ENCODE measurements at regions not wholly inside any gene's neighbourhood (a gene's known extent, or its start where the extent isn't known, plus 50 kb on each side); places are given as distances from the start of the nearest gene placed in this dataset.

- H3K4ac ChIP-seq (ENCODE audit: low read depth, low read length) = no peak overlapping the region
- H3K23ac ChIP-seq (ENCODE audit: insufficient read length, low read depth, low read length) = no peak overlapping the region
- H3K18ac ChIP-seq (ENCODE audit: insufficient read length, low read depth, low read length) = no peak overlapping the region
- H3K4me1 ChIP-seq (ENCODE audit: insufficient read depth, low read length) = no peaks in the 10 kb centered on the region
- H2BK20ac ChIP-seq (ENCODE audit: low read depth, low read length, poor library complexity, severe bottlenecking) = no peak overlapping the region
- no peak overlapping the region for H3K4me2 ChIP-seq (ENCODE audit: insufficient read depth, insufficient read length, low read length)
- no peak overlapping the region for H2BK120ac ChIP-seq (ENCODE audit: low read depth, low read length, poor library complexity, severe bottlenecking)
- WGBS (ENCODE audit: extremely low coverage, insufficient read length, low lambda C conversion rate) = no CpG with 5 or more reads among the region's 5 CpGs
- H3T11ph ChIP-seq (ENCODE audit: low read length) = no peak overlapping the region
- no peaks in the 10 kb centered on the region for H3K79me2 ChIP-seq (ENCODE audit: insufficient read depth, low read length)
- Mint-ChIP-seq H3K4me1 (no peaks in the 10 kb centered on the region), H3K4me3 (no peak overlapping the region), H3K9me3 (no peaks in the 10 kb centered on the region), H3K27me3 (ENCODE audit: low read depth) (no peaks in the 10 kb centered on the region; the same call in 1 of the 2 replicates), H3K27ac (no peak overlapping the region), H3K36me3 (ENCODE audit: insufficient read depth in 1 of 3, low read depth in 3 of 3) (no peaks in the 10 kb centered on the region)
- no peak overlapping the region for H4K91ac ChIP-seq (ENCODE audit: insufficient read length, low read depth, low read length)
- H2BK12ac ChIP-seq (ENCODE audit: insufficient read length, low read depth, low read length) = no peak overlapping the region
- H4K8ac ChIP-seq (replicated peaks; ENCODE audit: insufficient read length, low read depth, low read length) = no peak overlapping the region
- no peaks in the 10 kb centered on the region for H3K23me2 ChIP-seq (ENCODE audit: insufficient read length, low read depth, low read length, poor library complexity, severe bottlenecking)
- H2AK5ac ChIP-seq (ENCODE audit: insufficient read length, low read length) = no peak overlapping the region
- no peaks in the 10 kb centered on the region for H3K27me3 ChIP-seq (ENCODE audit: insufficient read depth, low read length)
- H3K9ac ChIP-seq (ENCODE audit: extremely low read depth, insufficient read length, low read length) = no peak overlapping the region
- H2AFZ ChIP-seq (ENCODE audit: low read length) = no peak overlapping the region
- H2BK15ac ChIP-seq (ENCODE audit: low read depth, low read length) = no peak overlapping the region
- no peak for TF ChIP-seq CTCF (conservative IDR thresholded peaks at IDR 0.05)
- no peak overlapping the region for H3K14ac ChIP-seq (ENCODE audit: insufficient read depth, low read length)
- H4K20me1 ChIP-seq (ENCODE audit: control insufficient read depth, insufficient read depth, insufficient read length) = no peaks in the 10 kb centered on the region
- no peak overlapping the region for H4K5ac ChIP-seq (ENCODE audit: insufficient read length, low read depth, low read length)
- H3K27ac ChIP-seq (ENCODE audit: insufficient read length, low read depth, low read length) = no peak overlapping the region
- H3K56ac ChIP-seq (ENCODE audit: insufficient read length, low read depth, low read length) = no peak overlapping the region
- H3K9me3 ChIP-seq (ENCODE audit: control insufficient read depth, low read depth, low read length) = no peaks in the 10 kb centered on the region
- no peaks in the 10 kb centered on the region for H3K79me1 ChIP-seq (ENCODE audit: insufficient read depth, low read depth, low read length, poor library complexity, severe bottlenecking)
- no peak overlapping the region for H2BK5ac ChIP-seq (ENCODE audit: insufficient read length, low read length)
- no peak for DNase-seq
These were observed 120.0 kb upstream of the HMHB1 start for GRCh38 chr5:143691945-143692290.

Data from H9 (cell line).